Left renal pelvis (tissue), 4 donors: ENCODE measurements at regions not wholly inside any gene's neighbourhood (a gene's known extent, or its start where the extent isn't known, plus 50 kb on each side); places are given as distances from the start of the nearest gene placed in this dataset.

Experiments
- DNase-seq, 4 donors: peaks; one replicate each; pipeline ENCODE4 v3.0.0-alpha.2; 2013; ENCODE audit warnings: low read depth in 4 of 4, low spot score in 3 of 4

DNA sequence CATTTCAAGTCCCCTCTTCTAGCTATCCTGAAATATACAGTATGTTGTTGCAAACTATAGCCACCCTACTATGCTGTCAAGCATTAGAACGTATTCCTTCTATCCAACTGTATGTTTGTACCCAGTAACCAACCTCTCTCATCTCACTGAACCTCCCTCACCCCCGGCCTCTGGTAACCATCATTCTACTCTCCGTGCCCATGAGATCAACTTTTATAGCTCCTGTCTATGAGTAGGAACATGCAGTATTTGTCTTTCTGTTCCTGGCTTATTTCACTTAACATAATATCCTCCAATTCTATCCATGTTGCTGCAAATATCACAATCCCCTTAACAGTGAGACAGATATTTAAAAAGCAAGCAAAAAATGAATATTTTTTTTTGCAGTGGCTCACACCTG is 196.9 kb downstream of the PAX1 start:
- DNase-seq: no peak

DNA sequence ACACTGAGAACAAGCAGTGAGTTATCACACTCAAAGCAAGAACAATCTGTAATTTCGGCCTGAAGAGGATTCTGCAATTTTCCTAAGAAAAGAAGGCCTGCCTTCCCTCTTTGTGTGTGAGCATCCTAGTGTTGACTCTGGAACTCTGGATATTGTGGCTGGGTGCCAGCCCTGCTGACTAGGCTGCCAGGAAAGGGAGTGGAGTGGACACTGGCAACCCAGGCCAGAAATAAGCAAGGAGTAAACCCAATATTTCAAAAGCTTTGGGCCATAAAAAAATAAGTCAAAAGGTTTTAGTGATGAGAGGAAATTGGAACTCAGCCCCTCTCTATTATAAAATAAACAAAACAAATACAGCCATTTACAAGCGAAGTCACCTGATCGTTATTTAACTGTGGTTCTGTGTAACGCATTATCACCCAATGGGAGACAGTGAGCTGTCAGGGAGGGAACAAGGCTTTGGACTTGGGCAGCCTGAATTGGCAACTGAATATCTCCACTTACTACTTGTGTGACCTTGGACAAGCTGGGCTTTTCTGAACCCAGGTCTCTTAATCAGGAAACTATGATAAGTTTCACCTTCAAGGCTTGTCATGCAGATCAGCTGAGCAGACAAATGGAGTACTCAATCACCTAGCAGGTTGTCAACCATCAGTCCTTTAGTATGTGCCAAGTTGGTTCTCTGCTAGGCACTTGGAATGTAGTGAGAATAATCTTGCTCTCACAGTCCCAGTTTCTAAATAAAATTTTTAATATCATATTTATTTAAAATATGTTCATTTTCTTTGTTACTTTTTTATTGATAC is 196.2 kb downstream of the PAX1 start:
- DNase-seq: no peak

DNA sequence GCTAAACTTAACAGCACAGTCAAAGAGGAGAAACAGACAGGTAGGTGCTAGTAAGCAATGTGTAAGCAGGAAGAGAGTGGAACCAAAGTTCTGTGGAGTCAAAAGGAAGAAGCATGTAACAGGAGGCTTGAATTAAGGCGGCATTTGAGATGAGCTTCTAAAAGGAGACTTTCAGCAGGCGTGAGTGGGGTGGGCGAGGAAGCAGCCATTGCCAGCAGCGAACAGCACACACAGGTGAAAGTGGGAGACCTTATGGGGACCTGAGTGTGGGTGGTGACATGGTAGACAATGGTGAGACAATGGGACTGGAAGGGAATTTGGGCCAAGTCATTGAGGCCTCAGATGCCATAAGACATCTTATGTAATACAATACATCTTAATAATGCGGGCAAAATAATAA is 195.0 kb downstream of the PAX1 start:
- no peak for DNase-seq

DNA sequence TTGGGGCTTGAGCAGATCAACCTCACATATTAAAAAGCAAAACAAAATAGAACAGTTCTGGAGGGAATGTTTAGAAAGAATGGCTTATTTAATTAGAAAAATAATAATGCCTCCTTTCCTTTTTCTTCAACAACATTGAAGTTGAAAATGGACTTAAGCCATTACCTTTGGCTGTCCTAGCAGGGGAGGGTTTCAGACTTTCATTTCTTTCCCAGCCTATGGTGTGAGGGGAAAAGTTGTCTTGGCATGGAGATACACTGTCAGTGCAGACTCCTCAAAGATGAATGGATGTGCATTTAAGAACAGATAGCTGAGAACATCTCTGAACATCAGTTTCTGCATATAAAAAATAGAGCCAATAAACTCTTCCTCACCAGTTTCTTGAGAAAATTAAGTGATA is 169.5 kb downstream of the PAX1 start:
- DNase-seq: no peak

GRCh38 chr20:21874127-21874526 is 168.7 kb downstream of the PAX1 start:
- DNase-seq: no peak

DNA sequence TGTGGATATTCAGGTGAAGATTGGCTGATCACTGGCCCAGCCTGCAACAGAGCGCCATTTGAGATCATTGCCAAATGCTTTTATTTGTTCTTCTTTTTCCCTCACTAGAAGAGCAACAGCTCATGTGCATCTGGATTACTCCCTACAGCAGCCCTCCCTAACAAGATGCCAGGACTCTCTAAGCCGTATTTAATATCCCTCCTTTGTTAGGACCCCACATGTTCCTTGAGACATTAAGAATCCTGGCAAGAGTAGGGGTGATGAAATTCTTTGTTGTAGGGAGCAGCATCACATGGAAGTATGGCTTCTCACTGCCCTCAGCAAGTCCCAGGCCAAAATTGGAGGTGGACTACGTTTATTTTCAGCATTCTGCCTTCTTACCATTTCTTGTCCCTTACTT is 167.8 kb downstream of the PAX1 start:
- no peak for DNase-seq

GRCh38 chr20:21867811-21868210 is 162.3 kb downstream of the PAX1 start:
- no peak for DNase-seq

DNA sequence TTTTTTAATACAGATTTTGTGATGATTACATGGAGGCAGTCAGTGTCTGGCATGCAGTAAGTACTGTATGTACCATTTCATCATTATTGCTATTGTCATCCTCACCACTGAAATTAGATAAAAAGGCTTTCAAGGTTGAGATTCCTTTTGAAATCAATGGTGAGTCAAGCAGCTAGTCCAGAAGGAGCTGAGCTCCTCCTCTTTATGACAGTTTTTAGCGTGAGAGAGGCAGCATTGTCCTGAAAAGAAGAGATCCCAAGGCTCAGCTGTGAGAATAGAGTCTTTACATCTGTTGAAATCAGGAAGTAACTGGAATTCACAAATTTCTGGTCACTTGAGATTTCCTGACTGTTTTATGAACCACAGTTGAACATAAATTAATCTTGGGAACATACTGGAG is 161.9 kb downstream of the PAX1 start:
- peak in 2 of 4 donors; percentile 10 to 14 for DNase-seq

DNA sequence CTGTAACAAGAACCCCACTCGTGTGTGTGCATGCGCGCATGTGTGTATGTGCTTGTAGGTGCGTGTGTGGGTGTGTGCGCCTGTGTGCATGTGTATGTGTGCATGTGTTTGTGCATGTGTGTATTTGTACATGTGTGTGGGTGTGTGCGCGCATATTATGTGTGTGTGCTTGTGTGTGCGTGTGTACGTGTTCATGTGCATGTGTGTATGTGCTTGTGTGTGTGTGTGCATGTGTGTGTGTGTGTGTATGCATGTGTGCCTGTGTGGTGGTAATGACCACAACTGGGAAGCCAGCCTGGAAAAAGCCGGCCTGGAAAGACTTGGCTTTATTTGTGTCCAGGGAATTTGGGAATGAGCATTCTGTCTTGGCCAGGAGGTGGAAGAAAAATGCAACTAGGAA is 157.5 kb downstream of the PAX1 start:
- DNase-seq: no peak

DNA sequence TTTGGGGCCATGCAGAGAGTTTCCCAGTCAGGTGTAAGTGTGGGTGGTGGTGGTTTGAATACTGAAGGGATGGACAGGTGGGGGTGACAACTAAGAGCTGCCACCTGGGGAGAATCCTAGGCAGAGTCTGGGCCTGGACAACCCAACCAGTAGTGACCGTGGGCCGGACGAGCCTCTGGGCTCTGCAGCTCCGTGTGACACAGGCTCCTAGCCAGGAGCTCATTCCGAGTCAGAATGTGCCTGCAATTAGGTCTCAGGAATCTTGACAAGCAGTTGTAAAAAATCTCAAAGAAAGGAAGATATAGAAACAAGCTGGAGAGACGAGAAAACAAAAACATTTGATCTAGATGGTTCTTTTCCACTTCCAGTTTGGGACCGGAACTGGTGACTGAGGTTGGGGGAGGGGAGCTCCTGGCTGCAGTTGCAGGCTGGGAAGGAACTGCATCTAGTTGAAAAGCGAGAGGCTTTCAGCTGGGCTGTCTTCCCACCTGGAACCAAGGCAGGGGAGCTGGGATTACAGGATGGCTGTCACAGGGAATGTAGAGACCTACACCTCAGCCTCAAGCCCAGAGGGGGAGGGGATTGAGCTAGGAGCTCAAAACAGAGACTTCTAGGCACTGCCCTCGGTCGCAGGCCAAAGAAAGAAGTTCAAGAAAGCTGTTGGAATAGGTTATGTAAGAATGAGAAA is 156.9 kb downstream of the PAX1 start:
- DNase-seq: no peak

GRCh38 chr20:21840991-21841390 is 135.5 kb downstream of the PAX1 start:
- DNase-seq: no peak

GRCh38 chr20:21839982-21840381 is 134.5 kb downstream of the PAX1 start:
- DNase-seq: no peak

GRCh38 chr20:21836346-21836745 is 130.9 kb downstream of the PAX1 start:
- DNase-seq: no peak

DNA sequence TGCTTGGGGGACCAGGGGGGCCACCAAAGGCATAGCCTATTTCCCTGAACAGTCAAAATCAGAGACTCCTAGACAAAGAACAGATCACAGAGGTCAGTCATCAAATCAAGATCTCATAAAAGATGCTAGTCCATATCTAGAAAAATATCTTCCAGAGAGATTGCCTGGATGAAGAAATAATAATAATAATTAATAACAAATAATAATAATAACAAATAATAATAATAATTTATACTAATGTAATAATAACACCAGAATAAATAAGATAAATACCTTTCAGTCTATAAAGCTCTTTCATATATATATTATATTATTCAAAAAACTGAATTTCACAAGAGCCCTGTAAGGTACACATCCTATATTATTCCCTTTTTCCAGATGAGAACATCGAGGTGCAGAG is 129.6 kb downstream of the PAX1 start:
- DNase-seq: no peak

DNA sequence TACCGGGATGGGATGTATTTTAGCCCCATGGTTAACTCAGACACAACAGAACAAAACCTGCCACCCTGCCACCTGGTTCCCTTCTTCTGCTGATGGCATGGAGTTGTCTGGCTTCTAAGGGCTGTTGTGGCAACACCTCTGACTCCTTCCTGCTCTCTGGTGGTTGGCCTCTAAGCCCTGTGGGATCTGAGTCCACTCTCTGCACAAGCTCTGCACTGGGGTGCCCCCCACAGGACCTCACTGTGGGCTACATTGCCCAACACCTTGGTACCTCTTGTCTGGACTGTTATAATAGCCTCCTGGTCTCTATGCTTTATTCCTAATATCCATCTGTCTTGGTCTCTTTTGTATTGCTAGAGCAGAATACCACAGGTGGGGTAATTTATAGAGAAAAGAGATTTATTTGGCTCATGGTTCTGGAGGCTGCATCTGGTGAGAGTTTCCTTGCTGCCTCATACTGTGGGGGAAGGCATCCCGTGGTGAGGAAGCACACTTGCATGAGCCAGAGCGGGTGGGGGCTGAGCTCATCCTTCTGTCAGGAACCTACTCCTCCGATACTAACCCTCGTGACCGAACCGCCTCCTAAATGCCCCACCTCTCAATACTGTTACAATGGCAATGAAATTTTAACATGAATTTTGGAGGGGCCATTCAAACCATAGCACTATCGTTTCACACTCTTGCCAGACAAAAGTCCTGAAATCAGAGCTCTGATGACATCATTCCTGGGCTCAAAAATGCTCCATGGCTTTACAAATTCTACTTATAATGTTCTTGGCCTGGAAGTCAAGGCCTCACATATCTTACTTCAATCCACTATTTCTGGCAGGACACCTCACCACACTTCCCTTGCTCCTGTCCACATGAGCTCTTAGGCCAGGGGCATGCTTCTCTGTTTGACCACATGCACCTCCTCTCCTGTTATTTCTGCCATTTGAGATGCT is 127.2 kb downstream of the PAX1 start:
- DNase-seq: no peak

DNA sequence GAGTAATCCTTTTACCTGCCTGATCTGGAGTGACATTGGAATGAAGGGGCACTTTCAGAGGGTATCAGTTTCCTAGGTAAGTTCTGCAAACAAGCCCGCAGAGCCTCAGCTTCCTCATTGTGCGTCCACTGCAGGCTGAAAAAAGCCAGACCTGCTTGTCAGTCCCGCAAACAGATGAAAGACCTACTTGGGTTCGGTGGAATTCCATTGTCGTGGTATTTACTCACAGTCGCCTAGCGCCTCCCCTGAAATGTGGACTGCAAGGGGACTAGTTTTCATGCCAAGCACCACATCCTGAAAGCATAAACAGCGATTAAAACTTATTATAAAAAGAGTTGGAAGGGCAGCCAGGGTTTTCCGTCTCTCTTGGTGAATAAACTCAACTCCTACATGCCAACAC is 121.5 kb downstream of the PAX1 start:
- DNase-seq: peak in 1 of 4 donors; percentile 21

DNA sequence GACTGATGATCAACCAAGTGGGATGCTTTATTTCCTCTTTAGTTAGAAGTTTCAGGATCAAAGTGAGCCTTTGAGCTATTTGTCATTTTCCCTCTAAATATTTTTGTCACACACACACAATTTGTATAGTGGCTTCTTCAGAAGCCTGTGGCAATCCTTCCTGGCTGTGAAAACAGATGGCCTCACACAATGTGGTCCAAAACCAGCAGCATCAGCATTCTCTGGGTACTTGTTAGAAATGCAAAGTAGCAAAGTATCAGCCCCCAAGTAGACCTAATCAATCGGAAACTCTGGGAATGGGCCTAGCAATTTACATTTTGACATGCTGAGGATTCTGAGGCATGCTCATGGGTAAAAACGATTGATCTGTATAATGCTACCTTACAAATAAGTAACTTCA is 115.9 kb downstream of the PAX1 start:
- no peak for DNase-seq

DNA sequence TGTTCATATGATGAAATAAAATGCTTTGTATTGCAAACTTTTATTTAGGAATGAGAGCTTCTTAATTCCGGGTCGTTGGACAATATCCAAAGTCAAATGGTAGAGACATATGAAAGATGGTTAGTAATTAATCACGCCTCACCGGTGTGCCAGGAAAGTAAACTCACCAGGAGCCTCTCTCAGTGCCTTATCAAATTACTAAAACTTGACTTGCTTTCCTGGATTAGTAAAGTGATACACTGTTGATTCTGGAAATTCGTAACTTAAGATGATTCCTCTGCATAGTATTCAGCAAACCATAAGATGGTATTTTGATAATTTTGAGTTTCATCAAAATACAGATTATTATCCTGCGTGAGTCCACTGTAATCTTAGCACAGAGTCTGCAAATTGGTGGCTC is 115.2 kb downstream of the PAX1 start:
- DNase-seq: no peak

DNA sequence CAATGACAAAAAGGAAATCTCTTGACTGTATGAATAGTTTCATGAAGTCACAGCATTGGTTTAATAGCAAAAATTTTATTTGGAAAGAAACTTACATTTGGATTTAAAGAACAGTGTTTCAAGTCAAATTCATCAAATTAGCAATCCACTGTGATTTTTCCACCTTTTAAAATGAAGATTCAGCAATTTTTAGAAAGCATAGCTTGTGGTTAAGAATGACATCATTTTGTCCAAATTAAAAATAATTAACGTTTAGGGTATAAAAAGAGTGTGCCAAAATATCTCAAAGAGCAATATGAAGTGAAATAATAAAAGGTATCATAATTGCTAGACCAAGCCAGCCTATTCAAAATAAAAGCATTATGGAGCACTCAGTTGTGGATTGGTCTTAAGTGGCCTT is 114.6 kb downstream of the PAX1 start:
- no peak for DNase-seq

- no peak for DNase-seq
Observed at GRCh38 chr20:21812379-21812778, 106.9 kb downstream of the PAX1 start.

DNA sequence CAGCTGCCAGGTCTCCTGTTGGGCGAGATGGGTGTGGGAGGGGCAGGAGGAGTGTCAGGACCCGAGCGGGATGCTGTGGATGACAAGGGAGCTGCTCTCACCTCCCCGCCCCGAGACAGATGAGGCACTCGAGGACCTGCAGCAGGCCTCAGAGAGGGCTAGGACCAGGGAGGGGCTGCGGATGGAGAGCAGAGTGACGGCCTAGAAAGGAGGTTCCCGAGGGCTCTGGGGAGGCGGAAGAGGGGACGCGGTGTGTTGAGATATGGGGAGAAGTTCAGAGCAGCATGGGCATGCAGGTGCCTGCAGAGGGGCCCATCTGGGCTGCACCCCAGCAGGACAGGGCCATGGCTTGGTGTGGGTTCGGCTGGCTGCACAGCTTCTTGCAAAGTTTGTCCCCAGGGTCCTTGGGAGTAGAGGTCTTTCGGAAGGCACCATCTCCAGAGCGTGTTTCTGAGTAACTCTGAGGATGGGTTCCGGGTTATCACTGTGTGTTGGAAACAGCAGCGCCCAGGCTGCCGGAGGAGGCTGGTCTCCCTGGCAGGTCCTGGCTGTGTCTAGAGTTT is 104.6 kb downstream of the PAX1 start:
- DNase-seq: no peak
